H1 (cell line): ENCODE measurements at regions not wholly inside any gene's neighbourhood (a gene's known extent, or its start where the extent isn't known, plus 50 kb on each side); places are given as distances from the start of the nearest gene placed in this dataset.
"Not testable (repeated sequence)": the region's sequence is repeated elsewhere in the genome, so short reads cannot be mapped to it uniquely, and the experiment has no call there.

Experiments used
- CTCF ChIA-PET: fragments of 300-600 bp; sonication (Branson Sonifier 250); formaldehyde crosslinking; loops from one replicate; lab custom pipeline; 2021; ENCODE audit not compliant: partially characterized antibody; lab: Charles Lee
- POLR2A ChIA-PET: fragments of 300-600 bp; sonication (Branson Sonifier 250); formaldehyde crosslinking; loops from one replicate; lab custom pipeline; 2021; ENCODE audit warnings: inconsistent platforms; ENCODE audit not compliant: partially characterized antibody; lab: Charles Lee
- DNase-seq, 2 experiments: peaks; one replicate each; pipeline versions ENCODE4 v3.0.0 to v3.0.0-alpha.2; 2010 to 2022; ENCODE audit warnings: low spot score in 2 of 2, low read depth in 1 of 2, mixed read lengths in 1 of 2
- FAIRE-seq: peaks from 2 replicates; lab custom pipeline; 2011; peaks lifted over from hg19 to GRCh38; lab: Jason Lieb, UNC
- H2AFZ ChIP-seq: 2 replicates; pipeline ENCODE4 v1.8.1; 2012; ENCODE audit warnings: low read length, inconsistent platforms
- H2AK5ac ChIP-seq: 2 replicates; pipeline ENCODE4 v1.6.1; 2013; ENCODE audit warnings: low read depth, low read length
- H2BK120ac ChIP-seq: replicated peaks from 2 replicates; pipeline ENCODE3; 2013; ENCODE audit warnings: low read depth, low read length, inconsistent platforms
- H2BK12ac ChIP-seq: 2 replicates; pipeline ENCODE4 v1.6.1; 2013; ENCODE audit warnings: low read depth, low read length
- H2BK15ac ChIP-seq: 2 replicates; pipeline ENCODE4 v1.6.1; 2013; ENCODE audit warnings: low read length
- H2BK20ac ChIP-seq: 2 replicates; pipeline ENCODE4 v1.6.1; 2013; ENCODE audit warnings: low read length
- H2BK5ac ChIP-seq: 2 replicates; pipeline ENCODE4 v1.6.1; 2013; ENCODE audit warnings: low read depth, low read length
- H3K14ac ChIP-seq: 2 replicates; pipeline ENCODE4 v1.6.1; 2013; ENCODE audit warnings: inconsistent platforms; ENCODE audit not compliant: insufficient read length
- H3K18ac ChIP-seq: 2 replicates; pipeline ENCODE4 v1.6.1; 2013; ENCODE audit warnings: low read length; ENCODE audit errors: extremely low read depth
- H3K23ac ChIP-seq: 2 replicates; pipeline ENCODE4 v1.6.1; 2013; ENCODE audit warnings: inconsistent platforms; ENCODE audit not compliant: insufficient read length
- H3K23me2 ChIP-seq: 2 replicates; pipeline ENCODE4 v1.6.1; 2013; ENCODE audit warnings: low read depth, low read length
- H3K27ac ChIP-seq: 2 replicates; pipeline ENCODE4 v1.6.1; 2011; ENCODE audit warnings: low read depth, low read length, inconsistent platforms
- H3K27me3 ChIP-seq, 4 experiments: replicated peaks in 1 of 4; 1 replicate in 1 of 4; 2 replicates in 3 of 4; pipeline versions ENCODE4 v1.6.1 to v1.8.1; 2011 to 2013; ENCODE audit warnings: low read length in 3 of 4, mild to moderate bottlenecking in 3 of 4, inconsistent platforms in 2 of 4, mixed read lengths in 2 of 4, moderate library complexity in 1 of 4; ENCODE audit not compliant: control insufficient read depth in 3 of 4, insufficient read depth in 3 of 4; ENCODE audit errors: extremely low read depth in 1 of 4
- H3K36me3 ChIP-seq, 4 experiments: 2 replicates each; pipeline versions ENCODE4 v1.6.1 to v1.8.1; 2011 to 2013; ENCODE audit warnings: mild to moderate bottlenecking in 4 of 4, low read length in 3 of 4, moderate library complexity in 2 of 4, control low read depth in 1 of 4, inconsistent platforms in 1 of 4; ENCODE audit not compliant: insufficient read depth in 4 of 4, control insufficient read depth in 2 of 4
- H3K4ac ChIP-seq: replicated peaks from 2 replicates; pipeline ENCODE3; 2013; ENCODE audit warnings: low read length, low read depth, mixed read lengths, inconsistent platforms; ENCODE audit not compliant: insufficient read length
- H3K4me1 ChIP-seq, 4 experiments: replicated peaks in 1 of 4; 1 replicate in 1 of 4; 2 replicates in 3 of 4; pipeline versions ENCODE4 v1.6.1 to v1.8.1; 2011 to 2013; ENCODE audit warnings: low read length in 3 of 4, inconsistent platforms in 2 of 4, mixed read lengths in 1 of 4; ENCODE audit not compliant: insufficient read depth in 4 of 4, control insufficient read depth in 3 of 4
- H3K4me2 ChIP-seq, 2 experiments: 2 replicates each; pipeline versions ENCODE4 v1.6.1 to v1.8.1; 2011 to 2013; ENCODE audit warnings: low read depth in 2 of 2, low read length in 2 of 2, control low read depth in 1 of 2, inconsistent platforms in 1 of 2, mild to moderate bottlenecking in 1 of 2; ENCODE audit not compliant: insufficient read depth in 1 of 2
- H3K4me3 ChIP-seq, 4 experiments: fragments of 200-600, 300-600 bp in 1 of 4; sonication (generic), shearing (Covaris generic), sonication (Bioruptor Twin) in 1 of 4; 2 replicates each; pipeline versions ENCODE4 v1.5.1 to v1.8.1; 2011 to 2016; ENCODE audit warnings: low read length in 4 of 4, low read depth in 3 of 4, control low read depth in 2 of 4, inconsistent platforms in 2 of 4, mild to moderate bottlenecking in 2 of 4, mixed read lengths in 1 of 4, moderate library complexity in 1 of 4; ENCODE audit not compliant: insufficient read depth in 2 of 4; ENCODE audit errors: extremely low read depth in 1 of 4
- H3K56ac ChIP-seq: replicated peaks from 2 replicates; pipeline ENCODE3; 2013; ENCODE audit warnings: low read depth, mild to moderate bottlenecking, mixed read lengths, low read length, inconsistent platforms; ENCODE audit not compliant: insufficient read length
- H3K79me1 ChIP-seq: 2 replicates; pipeline ENCODE4 v1.6.1; 2013; ENCODE audit warnings: low read depth, low read length, control low read depth
- H3K79me2 ChIP-seq, 2 experiments: 2 replicates each; pipeline versions ENCODE4 v1.6.1 to v1.8.1; 2012 to 2013; ENCODE audit warnings: low read length in 2 of 2, mild to moderate bottlenecking in 2 of 2, inconsistent platforms in 1 of 2; ENCODE audit not compliant: insufficient read depth in 2 of 2, control insufficient read depth in 1 of 2
- H3K9ac ChIP-seq, 4 experiments: replicated peaks in 1 of 4; 1 replicate in 1 of 4; 2 replicates in 3 of 4; pipeline versions ENCODE4 v1.6.1 to v1.8.1; 2011 to 2013; ENCODE audit warnings: low read depth in 3 of 4, low read length in 3 of 4, control low read depth in 2 of 4, mild to moderate bottlenecking in 2 of 4, moderate library complexity in 2 of 4, inconsistent platforms in 1 of 4; ENCODE audit errors: extremely low read depth in 1 of 4
- H3K9me3 ChIP-seq, 2 experiments: 2 replicates each; pipeline versions ENCODE4 v1.6.1 to v1.8.1; 2012 to 2013; ENCODE audit warnings: mild to moderate bottlenecking in 2 of 2, moderate library complexity in 2 of 2, control low read depth in 1 of 2, inconsistent platforms in 1 of 2, low read depth in 1 of 2, low read length in 1 of 2, mixed read lengths in 1 of 2; ENCODE audit not compliant: insufficient read depth in 2 of 2
- H4K20me1 ChIP-seq, 2 experiments: replicated peaks in 1 of 2; 2 replicates each; pipeline versions ENCODE3 to v1.8.1; 2011 to 2013; ENCODE audit warnings: inconsistent platforms in 2 of 2, low read length in 2 of 2, mild to moderate bottlenecking in 1 of 2; ENCODE audit not compliant: insufficient read depth in 2 of 2, control insufficient read depth in 1 of 2
- H4K5ac ChIP-seq: 2 replicates; pipeline ENCODE4 v1.6.1; 2013; ENCODE audit warnings: low read length, low read depth, mixed read lengths, inconsistent platforms; ENCODE audit not compliant: insufficient read length
- H4K8ac ChIP-seq: 2 replicates; pipeline ENCODE4 v1.8.0; 2013; ENCODE audit warnings: mild to moderate bottlenecking, moderate library complexity, low read length, inconsistent platforms; ENCODE audit not compliant: insufficient read depth; ENCODE audit errors: extremely low read depth
- H4K91ac ChIP-seq: replicated peaks from 2 replicates; pipeline ENCODE3; 2013; ENCODE audit warnings: low read length, mixed read lengths, inconsistent platforms; ENCODE audit not compliant: insufficient read length
- WGBS, 2 experiments: shearing (Covaris generic) in 1 of 2; methylation state at CpG; one replicate each; pipeline versions ENCODE4 v1.1.6 to v1.1.7; 2013 to 2015; ENCODE audit warnings: low lambda C conversion rate in 2 of 2, mixed read lengths in 2 of 2, inconsistent platforms in 1 of 2, low coverage in 1 of 2, missing lambda C conversion rate in 1 of 2; ENCODE audit not compliant: insufficient replicate concordance in 2 of 2, insufficient coverage in 1 of 2, insufficient read length in 1 of 2; ENCODE audit errors: extremely low coverage in 1 of 2, missing lambda C conversion rate in 1 of 2; 5-methylcytosine and 5-hydroxymethylcytosine counted together

- H4K20me1 ChIP-seq, POLR2A ChIA-PET, H3K27ac ChIP-seq, H2BK120ac ChIP-seq, H3K36me3 ChIP-seq, H3K4me2 ChIP-seq, H3K9ac ChIP-seq, H2AFZ ChIP-seq, H2BK5ac ChIP-seq, FAIRE-seq, H3K18ac ChIP-seq, H2BK12ac ChIP-seq, H4K8ac ChIP-seq, H3K9me3 ChIP-seq, H4K91ac ChIP-seq, H3K23ac ChIP-seq, H2AK5ac ChIP-seq, H3K56ac ChIP-seq, H3K79me2 ChIP-seq, H3K4me3 ChIP-seq, H3K4ac ChIP-seq, H3K27me3 ChIP-seq, H3K4me1 ChIP-seq, H2BK15ac ChIP-seq, H4K5ac ChIP-seq, CTCF ChIA-PET, H3K14ac ChIP-seq, DNase-seq, H3K79me1 ChIP-seq, H3K23me2 ChIP-seq, H2BK20ac ChIP-seq: not testable (repeated sequence)
- WGBS, 2 experiments: 87% methylated on average over 11 of the region's 11 CpGs; no CpG with 5 or more reads in 1 of the 2 experiments
Observed at GRCh38 chr16:63760246-63760645, 1361.6 kb downstream of the CDH11 start.
